Right lobe of liver (tissue), 6 donors: ENCODE measurements at regions not wholly inside any gene's neighbourhood (a gene's known extent, or its start where the extent isn't known, plus 50 kb on each side); places are given as distances from the start of the nearest gene placed in this dataset.

Experiments used
- ATAC-seq, 4 donors: fragments of 200-7000 bp; cut with Tn5 transposase; one replicate each; pipeline ENCODE4 v1.9.1; 2020; ENCODE audit warnings: mild to moderate bottlenecking in 4 of 4, moderate library complexity in 4 of 4
- DNase-seq, 3 donors: peaks; one replicate each; pipeline ENCODE4 v3.0.0-alpha.2; 2020
- H3K27ac ChIP-seq, 3 donors: fragments of 200-600 bp; one replicate each; pipeline ENCODE4 v1.8.0; 2022
- H3K27me3 ChIP-seq, 2 donors: fragments of 200-600 bp; one replicate each; pipeline ENCODE4 v1.8.0; 2022
- H3K36me3 ChIP-seq, 4 donors: fragments of 200-600 bp; sonication (generic) in 1 of 4; one replicate each; pipeline versions ENCODE4 v1.5.1 to v1.8.0; 2017 to 2022; ENCODE audit warnings: control low read depth in 1 of 4
- H3K4me1 ChIP-seq, 4 donors: fragments of 200-600 bp; sonication (generic) in 1 of 4; one replicate each; pipeline versions ENCODE4 v1.5.1 to v1.8.0; 2017 to 2022; ENCODE audit warnings: control low read depth in 1 of 4
- H3K4me3 ChIP-seq, 3 donors: fragments of 200-600 bp; one replicate each; pipeline ENCODE4 v1.8.0; 2022
- H3K9me3 ChIP-seq, 4 donors: fragments of 200-600 bp; sonication (generic) in 1 of 4; one replicate each; pipeline versions ENCODE4 v1.5.1 to v1.8.0; 2017 to 2022; ENCODE audit warnings: control low read depth in 1 of 4
- POLR2A ChIP-seq: fragments of 450-650 bp; IDR thresholded peaks from one replicate; pipeline ENCODE4 v1.6.1; 2017; ENCODE audit warnings: antibody characterized with exemption, mild to moderate bottlenecking
- WGBS: methylation state at CpG from one replicate; pipeline ENCODE4 v1.1.6; 2018; ENCODE audit warnings: low coverage, low lambda C conversion rate; ENCODE audit not compliant: insufficient coverage; ENCODE audit errors: missing lambda C conversion rate; 5-methylcytosine and 5-hydroxymethylcytosine counted together
- intact Hi-C, 2 donors: fragments of 100-400 bp; cut with DNase I; formaldehyde crosslinking; loops; one replicate each; pipeline versions ENCODE4 v1.11.2 to v1.14.1; 2022
- TF ChIP-seq, protein P1 (sequence below), 4 donors: fragments of 200-600 bp in 3 of 4; fragments of 450-650 bp in 1 of 4; IDR thresholded peaks; one replicate each; pipeline versions ENCODE4 v1.5.1 to v1.8.0; 2016 to 2022; ENCODE audit warnings: antibody characterized with exemption in 4 of 4, mild to moderate bottlenecking in 2 of 4
- donor health status: DM: no; HTN: yes; CAD: no.
- donor health status: DM: no; HTN: no; CAD: no.
- donor health status: DM: no; HTN: no; CAD: no.
- donor health status: DM: no; HTN: yes; CAD: no.
- donor health status: DM: no; HTN: yes; CAD: no.

DNA sequence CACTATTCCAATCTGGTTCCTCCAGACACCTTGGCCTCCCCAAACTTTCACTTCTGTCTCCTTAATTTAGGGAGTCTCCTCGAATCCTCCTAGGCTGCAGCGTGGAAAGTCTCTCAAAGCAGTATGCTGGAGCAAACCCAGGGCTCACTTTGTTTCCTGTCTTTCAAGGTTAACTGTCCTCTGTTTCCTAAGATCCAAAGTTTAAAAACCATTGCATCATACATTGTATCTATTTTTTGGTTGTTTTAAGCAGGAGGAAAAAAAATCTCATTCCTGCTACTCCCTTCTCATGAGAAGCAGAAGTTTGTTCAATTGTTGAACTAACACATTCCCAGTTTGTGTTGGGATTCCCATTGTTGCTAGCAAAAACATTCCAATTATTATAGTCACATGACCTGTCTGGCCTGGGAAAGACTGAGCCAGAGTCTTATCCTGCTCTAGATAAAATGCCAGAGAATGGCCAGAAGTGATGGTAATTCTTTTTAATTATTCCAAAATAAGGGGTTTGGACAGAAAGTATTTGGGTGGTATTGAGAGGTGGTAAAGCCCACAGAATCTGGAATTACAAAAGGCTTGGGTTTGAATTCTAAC lies 67.3 kb downstream of the HSPB8 start:
- no peaks in the 10 kb centered on the region for H3K36me3 ChIP-seq
- ATAC-seq (peak; percentile 69 to 92 (median 79)), DNase-seq (no peak)
- TF ChIP-seq, protein P1, sequence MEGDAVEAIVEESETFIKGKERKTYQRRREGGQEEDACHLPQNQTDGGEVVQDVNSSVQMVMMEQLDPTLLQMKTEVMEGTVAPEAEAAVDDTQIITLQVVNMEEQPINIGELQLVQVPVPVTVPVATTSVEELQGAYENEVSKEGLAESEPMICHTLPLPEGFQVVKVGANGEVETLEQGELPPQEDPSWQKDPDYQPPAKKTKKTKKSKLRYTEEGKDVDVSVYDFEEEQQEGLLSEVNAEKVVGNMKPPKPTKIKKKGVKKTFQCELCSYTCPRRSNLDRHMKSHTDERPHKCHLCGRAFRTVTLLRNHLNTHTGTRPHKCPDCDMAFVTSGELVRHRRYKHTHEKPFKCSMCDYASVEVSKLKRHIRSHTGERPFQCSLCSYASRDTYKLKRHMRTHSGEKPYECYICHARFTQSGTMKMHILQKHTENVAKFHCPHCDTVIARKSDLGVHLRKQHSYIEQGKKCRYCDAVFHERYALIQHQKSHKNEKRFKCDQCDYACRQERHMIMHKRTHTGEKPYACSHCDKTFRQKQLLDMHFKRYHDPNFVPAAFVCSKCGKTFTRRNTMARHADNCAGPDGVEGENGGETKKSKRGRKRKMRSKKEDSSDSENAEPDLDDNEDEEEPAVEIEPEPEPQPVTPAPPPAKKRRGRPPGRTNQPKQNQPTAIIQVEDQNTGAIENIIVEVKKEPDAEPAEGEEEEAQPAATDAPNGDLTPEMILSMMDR (IDR thresholded peaks at IDR 0.05): no peak
- no peak for TF ChIP-seq POLR2A
- H3K4me3 ChIP-seq: no peak overlapping the region
- no peak overlapping the region for H3K27ac ChIP-seq
- no peaks in the 10 kb centered on the region for H3K27me3 ChIP-seq
- H3K4me1 ChIP-seq: peaks cover 0 to 12% (median 0%) of the 10 kb centered on the region in 4 donors
- 19% methylated on average over 2 of the region's 2 CpGs for WGBS
- intact Hi-C loops: no loop called here
- H3K9me3 ChIP-seq: no peaks in the 10 kb centered on the region

DNA sequence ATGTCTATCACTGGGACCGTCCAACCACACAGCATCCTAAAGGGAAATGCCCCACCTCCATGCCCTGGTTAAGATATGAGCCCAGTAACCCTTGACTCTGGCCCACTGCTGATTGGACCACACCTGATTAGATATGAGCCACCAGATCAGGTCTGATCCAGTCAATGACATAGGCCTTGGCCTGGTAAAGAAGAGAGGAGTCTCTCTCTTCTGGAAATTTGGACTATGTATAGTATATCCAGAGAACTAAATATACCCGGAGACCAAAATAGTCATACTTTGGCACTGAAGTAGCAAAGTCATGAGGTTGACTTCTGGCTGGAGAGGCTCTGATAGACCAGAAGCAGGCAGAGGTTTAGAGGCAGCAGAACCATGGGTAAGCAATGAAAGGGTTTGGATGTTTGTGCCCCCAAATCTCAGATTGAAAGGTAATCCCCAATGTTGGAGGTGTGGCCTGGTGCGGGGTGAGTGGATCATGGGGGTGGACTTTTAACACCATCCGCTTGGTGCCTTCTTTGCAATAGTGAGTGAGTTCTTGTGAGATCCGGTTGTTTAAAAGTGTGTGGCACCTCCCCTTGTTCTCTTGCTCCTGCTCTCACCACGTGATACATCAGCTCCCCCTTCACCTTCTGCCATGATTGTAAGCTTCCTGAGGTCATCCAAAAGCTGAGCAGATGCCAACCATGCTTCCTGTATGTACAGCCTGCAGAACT lies 68.4 kb downstream of the HSPB8 start:
- H3K4me3 ChIP-seq: no peak overlapping the region
- intact Hi-C loops: no loop called here
- ATAC-seq: no peak
- no peak for DNase-seq
- WGBS: 59% methylated on average over 3 of the region's 6 CpGs
- no peaks in the 10 kb centered on the region for H3K36me3 ChIP-seq
- no peaks in the 10 kb centered on the region for H3K9me3 ChIP-seq
- H3K27me3 ChIP-seq: no peaks in the 10 kb centered on the region
- peaks cover 0 to 12% (median 0%) of the 10 kb centered on the region in 4 donors for H3K4me1 ChIP-seq
- TF ChIP-seq, protein P1 (IDR thresholded peaks at IDR 0.05): no peak
- no peak for TF ChIP-seq POLR2A
- H3K27ac ChIP-seq: no peak overlapping the region

DNA sequence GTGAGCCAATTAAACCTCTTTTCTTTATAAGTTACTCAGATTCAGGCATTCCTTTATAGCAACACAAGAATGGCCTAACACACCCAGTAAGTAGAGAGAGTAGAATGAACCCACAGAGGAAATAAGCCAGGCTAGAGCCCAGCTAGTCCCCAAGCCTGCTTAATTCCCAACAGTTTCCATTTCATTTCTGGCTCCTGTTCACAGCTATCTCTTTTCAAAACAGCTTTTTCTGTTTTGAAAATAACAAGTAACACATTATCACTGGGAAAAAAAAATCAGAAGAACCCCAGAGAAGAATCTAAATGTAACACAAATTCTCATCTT lies 69.0 kb downstream of the HSPB8 start:
- H3K36me3 ChIP-seq: no peaks in the 10 kb centered on the region
- ATAC-seq (no peak), DNase-seq (no peak)
- no peaks in the 10 kb centered on the region for H3K9me3 ChIP-seq
- TF ChIP-seq, protein P1 (IDR thresholded peaks at IDR 0.05): no peak
- TF ChIP-seq POLR2A: no peak
- intact Hi-C loops: no loop called here
- H3K4me1 ChIP-seq: peaks cover 0 to 12% (median 0%) of the 10 kb centered on the region in 4 donors
- H3K27ac ChIP-seq: no peak overlapping the region
- H3K4me3 ChIP-seq: no peak overlapping the region
- H3K27me3 ChIP-seq: no peaks in the 10 kb centered on the region

DNA sequence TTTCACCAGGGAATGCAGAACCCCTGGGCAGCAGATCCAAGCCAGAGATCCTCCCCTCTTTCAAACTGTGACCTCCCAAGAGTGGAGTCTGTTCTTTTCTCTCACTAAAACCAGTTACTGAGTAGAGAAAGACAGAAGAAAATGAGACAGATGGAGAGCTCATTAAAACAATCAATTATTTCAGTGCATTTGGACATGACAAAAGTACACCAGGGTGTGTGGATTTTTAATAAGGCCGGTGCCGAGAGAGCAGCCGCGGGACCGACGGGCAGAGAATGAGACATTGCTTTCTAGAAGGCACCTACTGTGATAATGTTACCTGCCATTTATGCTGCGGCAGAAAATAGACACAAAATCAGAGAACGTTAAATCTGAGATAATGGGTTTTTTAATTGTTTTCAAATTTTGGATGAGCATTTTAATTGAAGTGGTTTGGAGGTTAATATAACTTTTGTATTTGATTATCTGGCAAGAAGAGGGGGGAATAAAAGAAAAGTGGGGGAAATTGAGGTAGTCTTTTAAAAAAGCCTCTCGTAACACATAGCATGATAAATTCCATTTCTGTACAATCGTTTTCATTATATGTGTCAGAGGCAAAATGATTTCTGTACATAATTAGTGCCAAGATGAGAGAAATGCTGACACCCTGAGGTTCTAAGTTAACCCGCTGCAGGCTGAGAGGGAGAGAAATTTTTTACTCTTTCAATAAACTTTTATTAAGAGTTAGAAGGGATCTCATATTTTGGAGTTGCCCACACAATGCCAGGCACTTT lies 70.8 kb downstream of the HSPB8 start:
- Histone ChIP-seq H3K36me3 (no peaks in the 10 kb centered on the region), H3K27ac (no peak overlapping the region), H3K27me3 (no peaks in the 10 kb centered on the region), H3K4me1 (peaks cover 0 to 12% (median 0%) of the 10 kb centered on the region in 4 donors), H3K4me3 (no peak overlapping the region), H3K9me3 (no peaks in the 10 kb centered on the region)
- ATAC-seq: no peak
- no peak for TF ChIP-seq POLR2A
- TF ChIP-seq, protein P1 (IDR thresholded peaks at IDR 0.05): no peak
- intact Hi-C loops: no loop called here
- DNase-seq: no peak
- WGBS: 75% methylated on average over 11 of the region's 11 CpGs
